Stimulated activated CD4-positive, alpha-beta T cell treated with anti-CD3 and anti-CD28 coated beads, Interleukin-4, amount 100 ng/mL, for 24 hours (primary cell): ENCODE measurements at regions not wholly inside any gene's neighbourhood (a gene's known extent, or its start where the extent isn't known, plus 50 kb on each side); places are given as distances from the start of the nearest gene placed in this dataset.

ENCODE experiments used
- DNase-seq: peaks from one replicate; pipeline ENCODE4 v3.0.0-alpha.2; 2020

- no peak for DNase-seq
Measured at GRCh38 chr3:111480091-111480490, 61.9 kb upstream of the CD96 start.

- no peak for DNase-seq
Measured at GRCh38 chr3:111481551-111481950, 60.4 kb upstream of the CD96 start.

- DNase-seq = no peak
Measured at GRCh38 chr3:111482574-111482973, 59.4 kb upstream of the CD96 start.

GRCh38 chr3:111485086-111485485 is 56.9 kb upstream of the CD96 start:
- DNase-seq = no peak
